ENCODE measurements at regions not wholly inside any gene's neighbourhood (a gene's known extent, or its start where the extent isn't known, plus 50 kb on each side); places are given as distances from the start of the nearest gene placed in this dataset.

DNA sequence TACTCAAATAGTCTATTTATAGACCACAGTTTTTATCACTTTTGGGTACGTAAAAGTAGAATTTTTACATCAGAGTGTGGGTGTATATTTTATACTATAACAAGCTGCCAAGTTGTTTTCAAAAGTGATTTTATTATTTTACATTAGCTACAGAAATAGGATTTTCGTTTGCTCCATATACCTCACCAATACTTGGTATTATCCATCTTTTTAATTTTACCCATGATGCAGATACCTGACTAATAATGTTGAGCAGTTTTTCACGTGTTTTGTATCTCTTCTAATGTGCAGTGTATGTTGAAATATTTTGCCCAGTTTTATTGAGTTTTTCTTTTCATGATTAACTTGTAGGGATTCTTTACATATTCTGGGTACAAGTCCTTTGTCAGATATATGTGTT, 379.8 kb downstream of the MATN1 start:
- TF ChIP-seq, protein P1, sequence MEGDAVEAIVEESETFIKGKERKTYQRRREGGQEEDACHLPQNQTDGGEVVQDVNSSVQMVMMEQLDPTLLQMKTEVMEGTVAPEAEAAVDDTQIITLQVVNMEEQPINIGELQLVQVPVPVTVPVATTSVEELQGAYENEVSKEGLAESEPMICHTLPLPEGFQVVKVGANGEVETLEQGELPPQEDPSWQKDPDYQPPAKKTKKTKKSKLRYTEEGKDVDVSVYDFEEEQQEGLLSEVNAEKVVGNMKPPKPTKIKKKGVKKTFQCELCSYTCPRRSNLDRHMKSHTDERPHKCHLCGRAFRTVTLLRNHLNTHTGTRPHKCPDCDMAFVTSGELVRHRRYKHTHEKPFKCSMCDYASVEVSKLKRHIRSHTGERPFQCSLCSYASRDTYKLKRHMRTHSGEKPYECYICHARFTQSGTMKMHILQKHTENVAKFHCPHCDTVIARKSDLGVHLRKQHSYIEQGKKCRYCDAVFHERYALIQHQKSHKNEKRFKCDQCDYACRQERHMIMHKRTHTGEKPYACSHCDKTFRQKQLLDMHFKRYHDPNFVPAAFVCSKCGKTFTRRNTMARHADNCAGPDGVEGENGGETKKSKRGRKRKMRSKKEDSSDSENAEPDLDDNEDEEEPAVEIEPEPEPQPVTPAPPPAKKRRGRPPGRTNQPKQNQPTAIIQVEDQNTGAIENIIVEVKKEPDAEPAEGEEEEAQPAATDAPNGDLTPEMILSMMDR (IDR thresholded peaks at IDR 0.05; ENCODE audit: control insufficient read depth, insufficient read depth, low read depth, low read length, missing control alignments) = no peak
- no peak overlapping the region for H3K4me3 ChIP-seq (ENCODE audit: control insufficient read depth, low read depth, low read length)
- no peak for DNase-seq (ENCODE audit: low read depth)

DNA sequence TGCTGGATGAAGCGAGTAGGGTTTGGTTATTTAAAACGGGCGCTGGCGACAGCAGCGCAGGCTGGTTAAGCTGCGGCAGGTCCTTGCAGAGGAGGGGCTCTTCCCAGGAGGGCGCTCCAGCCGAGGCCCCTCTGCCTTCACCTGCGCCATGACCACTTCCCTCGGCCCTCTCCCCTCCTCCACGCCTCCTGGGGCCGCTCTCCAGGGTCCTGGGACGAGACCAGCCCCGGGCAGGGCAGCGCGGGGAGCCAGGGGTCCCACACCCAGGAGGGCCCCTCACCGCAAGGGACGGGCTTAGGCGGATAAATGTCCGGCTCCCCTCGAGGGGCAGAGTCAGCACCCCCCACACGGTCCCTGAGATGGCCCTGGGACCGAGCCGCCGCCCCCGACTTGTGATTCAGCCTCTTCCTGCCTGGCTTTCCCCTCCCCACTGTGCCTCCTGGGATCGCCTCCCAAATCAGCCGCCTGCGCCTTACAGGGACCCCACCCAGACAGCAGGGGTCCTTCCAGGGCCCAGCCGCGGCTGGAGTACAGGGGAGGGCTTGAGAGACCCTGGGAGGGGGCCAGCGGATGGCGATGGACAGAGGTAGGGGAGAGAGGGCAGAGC, 380.7 kb downstream of the MATN1 start:
- no peak overlapping the region for H3K4me3 ChIP-seq (ENCODE audit: control insufficient read depth, low read depth, low read length)
- TF ChIP-seq, protein P1 (IDR thresholded peaks at IDR 0.05; ENCODE audit: control insufficient read depth, insufficient read depth, low read depth, low read length, missing control alignments) = no peak
- no peak for DNase-seq (ENCODE audit: low read depth)

DNA sequence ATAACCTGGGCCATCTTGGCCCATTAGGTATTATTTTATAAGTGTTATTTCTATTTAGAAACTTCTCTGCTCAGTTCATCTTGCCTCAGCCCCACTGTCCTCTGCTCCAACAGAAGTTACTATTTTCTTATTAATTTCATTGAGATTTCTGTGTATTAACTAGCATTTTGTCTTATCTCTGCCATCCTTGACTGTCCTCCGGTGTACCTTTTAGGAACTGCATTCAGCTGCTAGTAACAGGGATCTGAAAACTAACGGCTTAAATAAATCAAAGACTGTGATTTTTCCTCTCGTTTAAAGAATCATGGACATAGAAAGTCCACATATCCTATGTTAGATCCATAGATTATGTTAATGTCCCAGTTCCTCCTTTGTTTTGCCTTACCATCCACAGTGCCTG, 382.5 kb downstream of the MATN1 start:
- no peak overlapping the region for H3K4me3 ChIP-seq (ENCODE audit: control insufficient read depth, low read depth, low read length)
- DNase-seq (ENCODE audit: low read depth) = no peak
- TF ChIP-seq, protein P1 (IDR thresholded peaks at IDR 0.05; ENCODE audit: control insufficient read depth, insufficient read depth, low read depth, low read length, missing control alignments) = no peak

DNA sequence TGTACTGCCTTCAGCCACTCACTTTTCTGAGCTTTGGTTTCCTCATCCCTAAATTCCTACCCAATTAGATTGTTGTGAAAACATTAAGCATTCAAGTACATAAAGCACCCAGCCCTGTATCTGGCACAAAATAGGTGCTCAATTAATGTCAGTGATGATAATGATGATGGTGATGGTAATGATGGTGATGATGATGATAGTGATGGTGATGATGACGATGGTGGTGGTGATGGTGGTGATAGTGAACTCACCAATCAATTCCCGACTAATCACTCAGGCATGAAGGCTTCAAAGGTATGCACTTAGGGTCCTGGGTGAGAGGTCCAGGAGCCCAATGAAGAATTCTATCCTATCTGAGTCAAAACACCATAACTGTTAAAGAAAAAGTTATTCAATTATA, 383.5 kb downstream of the MATN1 start:
- TF ChIP-seq, protein P1 (IDR thresholded peaks at IDR 0.05; ENCODE audit: control insufficient read depth, insufficient read depth, low read depth, low read length, missing control alignments) = no peak

DNA sequence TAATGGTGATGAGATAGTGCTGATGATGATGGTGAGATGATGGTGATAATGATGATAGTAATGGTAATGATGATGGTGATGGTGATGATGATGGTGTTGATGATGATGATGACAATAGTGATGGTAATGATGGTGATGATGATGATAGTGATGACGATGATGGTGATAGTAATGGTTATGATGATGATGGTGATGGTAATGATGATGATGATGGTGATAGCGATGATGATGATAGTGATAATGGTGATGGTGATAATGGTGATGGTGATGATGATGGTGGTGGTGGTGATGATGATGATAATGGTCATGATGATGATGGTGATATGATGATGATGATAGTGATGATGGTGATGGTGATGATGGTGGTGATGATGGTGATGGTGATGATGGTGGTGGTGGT, 384.6 kb downstream of the MATN1 start:
- DNase-seq (ENCODE audit: low read depth) = no peak
- H3K4me3 ChIP-seq (ENCODE audit: control insufficient read depth, low read depth, low read length) = no peak overlapping the region
- TF ChIP-seq, protein P1 (IDR thresholded peaks at IDR 0.05; ENCODE audit: control insufficient read depth, insufficient read depth, low read depth, low read length, missing control alignments) = no peak

More for the DNA sequence above, 383.5 kb downstream of the MATN1 start:
- no peak overlapping the region for H3K4me3 ChIP-seq (ENCODE audit: control insufficient read depth, low read depth, low read length)
- DNase-seq (ENCODE audit: low read depth) = no peak

DNA sequence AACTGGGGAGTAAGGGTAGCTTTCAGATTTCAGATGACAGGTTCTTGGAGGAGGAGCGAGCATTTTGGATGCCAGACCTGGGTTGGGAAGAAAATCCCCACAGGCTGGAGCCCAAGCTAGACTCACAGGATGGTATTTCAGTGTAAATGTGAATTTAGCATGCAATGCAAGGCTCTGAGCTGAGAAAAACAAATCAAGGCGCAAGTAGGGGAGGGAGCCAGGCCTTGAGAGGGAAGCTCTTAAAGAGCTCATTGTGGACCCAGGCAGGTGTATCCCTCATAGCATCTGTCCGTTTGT, 386.1 kb downstream of the MATN1 start:
- TF ChIP-seq, protein P1 (IDR thresholded peaks at IDR 0.05; ENCODE audit: control insufficient read depth, insufficient read depth, low read depth, low read length, missing control alignments) = no peak
- no peak for DNase-seq (ENCODE audit: low read depth)
- no peak overlapping the region for H3K4me3 ChIP-seq (ENCODE audit: control insufficient read depth, low read depth, low read length)

Data from AG09309 (cell line).